ENCODE measurements at regions not wholly inside any gene's neighbourhood (a gene's known extent, or its start where the extent isn't known, plus 50 kb on each side); places are given as distances from the start of the nearest gene placed in this dataset.
A peak's percentile ranks its signal among the peaks of the same experiment; 100 is the strongest.

- no peak overlapping the region for H3K27ac ChIP-seq (ENCODE audit: low read depth in 2 of 2, low read length in 1 of 2)
- H3K4me1 ChIP-seq (ENCODE audit: control insufficient read depth in 2 of 2, insufficient read depth in 2 of 2, low read length in 1 of 2): peaks cover 0 to 2% of the 10 kb centered on the region in 2 donors
- no peaks in the 10 kb centered on the region for H3K27me3 ChIP-seq (ENCODE audit: control insufficient read depth in 1 of 2, insufficient read depth in 2 of 2, low read length in 2 of 2)
- peaks cover 0 to 2% of the 10 kb centered on the region in 2 donors for H3K9me3 ChIP-seq (ENCODE audit: control insufficient read depth in 2 of 2, insufficient read depth in 1 of 2, low read depth in 1 of 2, low read length in 1 of 2)
- no peak overlapping the region for H3K4me3 ChIP-seq (ENCODE audit: low read depth in 1 of 2, low read length in 2 of 2)
- no peaks in the 10 kb centered on the region for H3K36me3 ChIP-seq (ENCODE audit: control insufficient read depth in 2 of 2, insufficient read depth in 2 of 2, low read length in 1 of 2)
- 76 to 82% methylated on average over 9 of the region's 9 CpGs for WGBS, 2 donors
These were observed 244.3 kb downstream of the PTTG2 start for GRCh38 chr4:38204339-38205035.

GRCh38 chr4:38205261-38205660 lies 245.1 kb downstream of the PTTG2 start:
- H3K27ac ChIP-seq (ENCODE audit: low read depth in 2 of 2, low read length in 1 of 2): no peak overlapping the region
- no peaks in the 10 kb centered on the region for H3K36me3 ChIP-seq (ENCODE audit: control insufficient read depth in 2 of 2, insufficient read depth in 2 of 2, low read length in 1 of 2)
- peaks cover 0 to 2% of the 10 kb centered on the region in 2 donors for H3K4me1 ChIP-seq (ENCODE audit: control insufficient read depth in 2 of 2, insufficient read depth in 2 of 2, low read length in 1 of 2)
- H3K9me3 ChIP-seq (ENCODE audit: control insufficient read depth in 2 of 2, insufficient read depth in 1 of 2, low read depth in 1 of 2, low read length in 1 of 2): peaks cover 0 to 2% of the 10 kb centered on the region in 2 donors
- H3K4me3 ChIP-seq (ENCODE audit: low read depth in 1 of 2, low read length in 2 of 2): no peak overlapping the region
- WGBS, 2 donors: 50 to 87% methylated on average over 3 of the region's 3 CpGs
- H3K27me3 ChIP-seq (ENCODE audit: control insufficient read depth in 1 of 2, insufficient read depth in 2 of 2, low read length in 2 of 2): no peaks in the 10 kb centered on the region

GRCh38 chr4:38207110-38207457 lies 246.9 kb downstream of the PTTG2 start:
- Histone ChIP-seq H3K36me3 (ENCODE audit: control insufficient read depth in 2 of 2, insufficient read depth in 2 of 2, low read length in 1 of 2) (no peaks in the 10 kb centered on the region), H3K27me3 (ENCODE audit: control insufficient read depth in 1 of 2, insufficient read depth in 2 of 2, low read length in 2 of 2) (no peaks in the 10 kb centered on the region), H3K9me3 (ENCODE audit: control insufficient read depth in 2 of 2, insufficient read depth in 1 of 2, low read depth in 1 of 2, low read length in 1 of 2) (peaks cover 0 to 2% of the 10 kb centered on the region in 2 donors), H3K4me1 (ENCODE audit: control insufficient read depth in 2 of 2, insufficient read depth in 2 of 2, low read length in 1 of 2) (peaks cover 0 to 2% of the 10 kb centered on the region in 2 donors), H3K27ac (ENCODE audit: low read depth in 2 of 2, low read length in 1 of 2) (no peak overlapping the region), H3K4me3 (ENCODE audit: low read depth in 1 of 2, low read length in 2 of 2) (no peak overlapping the region)
- WGBS, 2 donors: 93 to 98% methylated on average over 2 of the region's 2 CpGs

GRCh38 chr4:38209654-38210053 lies 249.5 kb downstream of the PTTG2 start:
- WGBS, 2 donors: 94 to 97% methylated on average over 2 of the region's 2 CpGs
- peaks cover 0 to 2% of the 10 kb centered on the region in 2 donors for H3K4me1 ChIP-seq (ENCODE audit: control insufficient read depth in 2 of 2, insufficient read depth in 2 of 2, low read length in 1 of 2)
- H3K27ac ChIP-seq (ENCODE audit: low read depth in 2 of 2, low read length in 1 of 2): no peak overlapping the region
- H3K4me3 ChIP-seq (ENCODE audit: low read depth in 1 of 2, low read length in 2 of 2): no peak overlapping the region
- no peaks in the 10 kb centered on the region for H3K36me3 ChIP-seq (ENCODE audit: control insufficient read depth in 2 of 2, insufficient read depth in 2 of 2, low read length in 1 of 2)
- no peaks in the 10 kb centered on the region for H3K27me3 ChIP-seq (ENCODE audit: control insufficient read depth in 1 of 2, insufficient read depth in 2 of 2, low read length in 2 of 2)
- H3K9me3 ChIP-seq (ENCODE audit: control insufficient read depth in 2 of 2, insufficient read depth in 1 of 2, low read depth in 1 of 2, low read length in 1 of 2): no peaks in the 10 kb centered on the region

GRCh38 chr4:38210396-38211114 lies 250.4 kb downstream of the PTTG2 start:
- Histone ChIP-seq H3K4me3 (ENCODE audit: low read depth in 1 of 2, low read length in 2 of 2) (no peak overlapping the region), H3K36me3 (ENCODE audit: control insufficient read depth in 2 of 2, insufficient read depth in 2 of 2, low read length in 1 of 2) (no peaks in the 10 kb centered on the region), H3K4me1 (ENCODE audit: control insufficient read depth in 2 of 2, insufficient read depth in 2 of 2, low read length in 1 of 2) (no peaks in the 10 kb centered on the region), H3K27me3 (ENCODE audit: control insufficient read depth in 1 of 2, insufficient read depth in 2 of 2, low read length in 2 of 2) (no peaks in the 10 kb centered on the region), H3K27ac (ENCODE audit: low read depth in 2 of 2, low read length in 1 of 2) (no peak overlapping the region), H3K9me3 (ENCODE audit: control insufficient read depth in 2 of 2, insufficient read depth in 1 of 2, low read depth in 1 of 2, low read length in 1 of 2) (no peaks in the 10 kb centered on the region)
- WGBS, 2 donors: 70 to 73% methylated on average over 11 of the region's 11 CpGs

GRCh38 chr4:38211885-38212284 lies 251.7 kb downstream of the PTTG2 start:
- Histone ChIP-seq H3K36me3 (ENCODE audit: control insufficient read depth in 2 of 2, insufficient read depth in 2 of 2, low read length in 1 of 2) (no peaks in the 10 kb centered on the region), H3K27ac (ENCODE audit: low read depth in 2 of 2, low read length in 1 of 2) (no peak overlapping the region), H3K4me1 (ENCODE audit: control insufficient read depth in 2 of 2, insufficient read depth in 2 of 2, low read length in 1 of 2) (no peaks in the 10 kb centered on the region), H3K9me3 (ENCODE audit: control insufficient read depth in 2 of 2, insufficient read depth in 1 of 2, low read depth in 1 of 2, low read length in 1 of 2) (no peaks in the 10 kb centered on the region), H3K4me3 (ENCODE audit: low read depth in 1 of 2, low read length in 2 of 2) (no peak overlapping the region), H3K27me3 (ENCODE audit: control insufficient read depth in 1 of 2, insufficient read depth in 2 of 2, low read length in 2 of 2) (no peaks in the 10 kb centered on the region)
- 69 to 75% methylated on average over 2 of the region's 2 CpGs for WGBS, 2 donors

- Histone ChIP-seq H3K27ac (ENCODE audit: low read depth in 2 of 2, low read length in 1 of 2) (no peak overlapping the region), H3K9me3 (ENCODE audit: control insufficient read depth in 2 of 2, insufficient read depth in 1 of 2, low read depth in 1 of 2, low read length in 1 of 2) (no peaks in the 10 kb centered on the region), H3K36me3 (ENCODE audit: control insufficient read depth in 2 of 2, insufficient read depth in 2 of 2, low read length in 1 of 2) (no peaks in the 10 kb centered on the region), H3K4me3 (ENCODE audit: low read depth in 1 of 2, low read length in 2 of 2) (no peak overlapping the region), H3K27me3 (ENCODE audit: control insufficient read depth in 1 of 2, insufficient read depth in 2 of 2, low read length in 2 of 2) (no peaks in the 10 kb centered on the region), H3K4me1 (ENCODE audit: control insufficient read depth in 2 of 2, insufficient read depth in 2 of 2, low read length in 1 of 2) (no peaks in the 10 kb centered on the region)
- WGBS, 2 donors: 96 to 97% methylated on average over 2 of the region's 2 CpGs
These were observed 253.0 kb downstream of the PTTG2 start for GRCh38 chr4:38213083-38213805.

- peak overlapping the region in 1 of 2 donors; percentile 79 for H3K27ac ChIP-seq (ENCODE audit: low read depth in 2 of 2, low read length in 1 of 2)
- H3K4me3 ChIP-seq (ENCODE audit: low read depth in 1 of 2, low read length in 2 of 2): no peak overlapping the region
- H3K9me3 ChIP-seq (ENCODE audit: control insufficient read depth in 2 of 2, insufficient read depth in 1 of 2, low read depth in 1 of 2, low read length in 1 of 2): no peaks in the 10 kb centered on the region
- WGBS, 2 donors: 50 to 68% methylated on average over 2 of the region's 2 CpGs
- H3K36me3 ChIP-seq (ENCODE audit: control insufficient read depth in 2 of 2, insufficient read depth in 2 of 2, low read length in 1 of 2): no peaks in the 10 kb centered on the region
- peaks cover 4 to 5% of the 10 kb centered on the region in 2 donors for H3K4me1 ChIP-seq (ENCODE audit: control insufficient read depth in 2 of 2, insufficient read depth in 2 of 2, low read length in 1 of 2)
- H3K27me3 ChIP-seq (ENCODE audit: control insufficient read depth in 1 of 2, insufficient read depth in 2 of 2, low read length in 2 of 2): no peaks in the 10 kb centered on the region
These were observed 262.7 kb downstream of the PTTG2 start for GRCh38 chr4:38222892-38223291.

GRCh38 chr4:38223306-38223705 lies 263.1 kb downstream of the PTTG2 start:
- Histone ChIP-seq H3K9me3 (ENCODE audit: control insufficient read depth in 2 of 2, insufficient read depth in 1 of 2, low read depth in 1 of 2, low read length in 1 of 2) (no peaks in the 10 kb centered on the region), H3K27ac (ENCODE audit: low read depth in 2 of 2, low read length in 1 of 2) (peak overlapping the region in 1 of 2 donors; percentile 79), H3K36me3 (ENCODE audit: control insufficient read depth in 2 of 2, insufficient read depth in 2 of 2, low read length in 1 of 2) (no peaks in the 10 kb centered on the region), H3K27me3 (ENCODE audit: control insufficient read depth in 1 of 2, insufficient read depth in 2 of 2, low read length in 2 of 2) (no peaks in the 10 kb centered on the region), H3K4me3 (ENCODE audit: low read depth in 1 of 2, low read length in 2 of 2) (no peak overlapping the region), H3K4me1 (ENCODE audit: control insufficient read depth in 2 of 2, insufficient read depth in 2 of 2, low read length in 1 of 2) (peaks cover 4 to 5% of the 10 kb centered on the region in 2 donors)
- WGBS, 2 donors: 0 to 11% methylated on average over 1 of the region's 1 CpG

All from esophagus (tissue), 2 donors.